ENCODE measurements at regions not wholly inside any gene's neighbourhood (a gene's known extent, or its start where the extent isn't known, plus 50 kb on each side); places are given as distances from the start of the nearest gene placed in this dataset.
"Not testable (repeated sequence)": the region's sequence is repeated elsewhere in the genome, so short reads cannot be mapped to it uniquely, and the experiment has no call there.

GRCh38 chr7:125195156-125195555, 265.5 kb upstream of the POT1 start:
- no peaks in the 10 kb centered on the region for H3K27me3 ChIP-seq (ENCODE audit: control insufficient read depth in 1 of 2, insufficient read depth in 2 of 2, low read length in 2 of 2)
- H3K27ac Mint-ChIP-seq = no peak overlapping the region
- H3K4me3 Mint-ChIP-seq = no peak overlapping the region
- no peak overlapping the region for H3K27ac ChIP-seq (ENCODE audit: low read depth in 1 of 2, low read length in 2 of 2)
- no peak overlapping the region for H3K4me3 ChIP-seq (ENCODE audit: low read length)
- H3K36me3 Mint-ChIP-seq (ENCODE audit: low read depth) = no peaks in the 10 kb centered on the region
- H3K4me1 Mint-ChIP-seq (ENCODE audit: low read depth) = no peaks in the 10 kb centered on the region
- ChIA-PET POLR2A (no interaction called here), CTCF (no interaction called here)
- peaks cover 0 to 7% of the 10 kb centered on the region in 2 experiments for H3K9me3 ChIP-seq (ENCODE audit: control insufficient read depth in 1 of 2, insufficient read depth in 1 of 2, low read length in 2 of 2)
- ATAC-seq (ENCODE audit: poor library complexity) (no peak), DNase-seq (no peak)
- H3K27me3 Mint-ChIP-seq = no peaks in the 10 kb centered on the region
- peaks cover 5% of the 10 kb centered on the region for H3K9me3 Mint-ChIP-seq
- intact Hi-C loops (cut with DNase I, micrococcal nuclease) = no loop called here
- H3K4me1 ChIP-seq (ENCODE audit: insufficient read depth, low read length) = no peaks in the 10 kb centered on the region
- H3K36me3 ChIP-seq (ENCODE audit: insufficient read depth, low read length) = no peaks in the 10 kb centered on the region
- TF ChIP-seq CTCF (IDR thresholded peaks at IDR 0.05) = no peak

GRCh38 chr7:125193263-125193662, 263.6 kb upstream of the POT1 start:
- Histone ChIP-seq H3K36me3 (ENCODE audit: insufficient read depth, low read length) (no peaks in the 10 kb centered on the region), H3K9me3 (ENCODE audit: control insufficient read depth in 1 of 2, insufficient read depth in 1 of 2, low read length in 2 of 2) (peaks cover 0 to 7% of the 10 kb centered on the region in 2 experiments), H3K4me1 (ENCODE audit: insufficient read depth, low read length) (no peaks in the 10 kb centered on the region), H3K27ac (ENCODE audit: low read depth in 1 of 2, low read length in 2 of 2) (no peak overlapping the region), H3K27me3 (ENCODE audit: control insufficient read depth in 1 of 2, insufficient read depth in 2 of 2, low read length in 2 of 2) (no peaks in the 10 kb centered on the region), H3K4me3 (ENCODE audit: low read length) (no peak overlapping the region)
- Mint-ChIP-seq H3K9me3 (peaks cover 10% of the 10 kb centered on the region), H3K36me3 (ENCODE audit: low read depth) (no peaks in the 10 kb centered on the region), H3K4me1 (ENCODE audit: low read depth) (no peaks in the 10 kb centered on the region), H3K27me3 (no peaks in the 10 kb centered on the region), H3K27ac (no peak overlapping the region), H3K4me3 (no peak overlapping the region)
- DNase-seq = no peak
- ChIA-PET CTCF (no interaction called here), POLR2A (no interaction called here)
- intact Hi-C loops (cut with DNase I, micrococcal nuclease) = no loop called here
- no peak for ATAC-seq (ENCODE audit: poor library complexity)
- TF ChIP-seq CTCF (IDR thresholded peaks at IDR 0.05) = no peak

DNA sequence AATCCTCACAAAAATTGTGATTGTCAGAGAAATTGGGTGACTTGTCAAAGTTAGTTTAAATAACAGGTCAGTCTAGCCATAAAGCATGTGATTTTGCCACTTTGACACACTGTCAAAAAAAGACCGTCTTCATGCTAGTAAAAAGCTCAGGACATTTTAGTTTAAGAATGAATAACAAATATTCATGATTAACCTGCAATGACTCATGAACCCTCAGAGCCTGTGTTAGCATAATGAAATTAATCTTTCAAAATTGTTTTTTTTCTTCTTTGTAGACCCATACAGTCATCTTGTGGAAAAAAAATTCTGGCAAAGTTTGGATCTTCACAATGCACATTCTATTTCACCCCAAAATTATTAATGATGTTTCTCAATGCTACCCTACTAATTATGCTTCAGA, 255.2 kb upstream of the POT1 start:
- ATAC-seq (ENCODE audit: poor library complexity) = no peak
- ChIA-PET POLR2A (interaction anchor here (0.6 kb wide), 1 partner anchor 680 kb away, joined by 3 read pairs; no protein-coding TSS in a partner anchor), CTCF (no interaction called here)
- DNase-seq = no peak
- no peaks in the 10 kb centered on the region for H3K36me3 Mint-ChIP-seq (ENCODE audit: low read depth)
- H3K27me3 Mint-ChIP-seq = no peaks in the 10 kb centered on the region
- peaks cover 9% of the 10 kb centered on the region for H3K9me3 Mint-ChIP-seq
- Histone ChIP-seq H3K27me3 (ENCODE audit: control insufficient read depth in 1 of 2, insufficient read depth in 2 of 2, low read length in 2 of 2) (no peaks in the 10 kb centered on the region), H3K36me3 (ENCODE audit: insufficient read depth, low read length) (no peaks in the 10 kb centered on the region), H3K27ac (ENCODE audit: low read depth in 1 of 2, low read length in 2 of 2) (no peak overlapping the region), H3K4me1 (ENCODE audit: insufficient read depth, low read length) (no peaks in the 10 kb centered on the region), H3K9me3 (ENCODE audit: control insufficient read depth in 1 of 2, insufficient read depth in 1 of 2, low read length in 2 of 2) (no peaks in the 10 kb centered on the region), H3K4me3 (ENCODE audit: low read length) (no peak overlapping the region)
- H3K4me1 Mint-ChIP-seq (ENCODE audit: low read depth) = no peaks in the 10 kb centered on the region
- intact Hi-C loops (cut with DNase I, micrococcal nuclease) = no loop called here
- no peak for TF ChIP-seq CTCF (IDR thresholded peaks at IDR 0.05)
- H3K4me3 Mint-ChIP-seq = no peak overlapping the region
- no peak overlapping the region for H3K27ac Mint-ChIP-seq

DNA sequence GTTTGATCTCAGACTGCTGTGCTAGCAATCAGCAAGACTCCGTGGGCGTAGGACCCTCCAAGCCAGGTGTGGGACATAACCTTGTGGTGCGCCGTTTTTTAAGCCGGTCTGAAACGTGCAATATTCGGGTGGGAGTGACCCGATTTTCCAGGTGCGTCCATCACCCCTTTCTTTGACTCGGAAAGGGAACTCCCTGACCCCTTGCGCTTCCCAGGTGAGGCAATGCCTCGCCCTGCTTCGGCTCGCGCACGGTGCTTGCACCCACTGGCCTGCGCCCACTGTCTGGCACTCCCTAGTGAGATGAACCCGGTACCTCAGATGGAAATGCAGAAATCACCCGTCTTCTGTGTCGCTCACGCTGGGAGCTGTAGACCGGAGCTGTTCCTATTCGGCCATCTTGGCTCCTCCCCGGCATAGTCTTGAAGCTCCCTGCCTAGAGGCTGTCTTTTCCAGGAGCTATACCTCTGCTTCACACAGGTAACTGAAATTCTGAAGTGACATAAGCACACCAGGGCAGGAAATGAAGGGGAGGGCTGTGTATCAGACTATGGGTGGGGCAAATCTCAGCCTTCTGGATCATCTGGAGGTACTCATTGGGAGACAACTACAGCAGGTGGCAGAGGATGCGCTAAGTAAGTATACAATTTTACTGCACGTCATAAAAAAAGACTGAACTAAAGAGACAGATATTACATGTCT, 252.1 kb upstream of the POT1 start:
- CTCF ChIA-PET, H3K9me3 Mint-ChIP-seq: not testable (repeated sequence)

More for the DNA sequence above, 252.1 kb upstream of the POT1 start:
- H3K4me1 Mint-ChIP-seq (ENCODE audit: low read depth); H3K4me3 Mint-ChIP-seq; DNase-seq; H3K27ac Mint-ChIP-seq; H3K4me3 ChIP-seq (ENCODE audit: low read length); H3K27me3 Mint-ChIP-seq; H3K36me3 Mint-ChIP-seq (ENCODE audit: low read depth); POLR2A ChIA-PET; H3K36me3 ChIP-seq (ENCODE audit: insufficient read depth, low read length); H3K9me3 ChIP-seq (ENCODE audit: control insufficient read depth in 1 of 2, insufficient read depth in 1 of 2, low read length in 2 of 2); ATAC-seq (ENCODE audit: poor library complexity); H3K27ac ChIP-seq (ENCODE audit: low read depth in 1 of 2, low read length in 2 of 2); intact Hi-C loops (cut with DNase I, micrococcal nuclease); H3K27me3 ChIP-seq (ENCODE audit: control insufficient read depth in 1 of 2, insufficient read depth in 2 of 2, low read length in 2 of 2); H3K4me1 ChIP-seq (ENCODE audit: insufficient read depth, low read length): not testable (repeated sequence)

Data from CD4-positive, alpha-beta T cell (primary cell).